Omental fat pad (tissue), 3 donors: ENCODE measurements at regions not wholly inside any gene's neighbourhood (a gene's known extent, or its start where the extent isn't known, plus 50 kb on each side); places are given as distances from the start of the nearest gene placed in this dataset.

ENCODE experiments used
- ATAC-seq: fragments of 150-250 bp; one replicate; pipeline ENCODE4 v1.9.1; 2016; ENCODE audit warnings: mild to moderate bottlenecking, moderate library complexity; ENCODE audit not compliant: low FRiP score
- DNase-seq: peaks from one replicate; pipeline ENCODE4 v3.0.0-alpha.2; 2019; ENCODE audit warnings: low spot score
- TF ChIP-seq, protein P1 (sequence below), 3 donors: fragments of 450-650 bp; IDR thresholded peaks; one replicate each; pipeline ENCODE4 v1.5.1; 2016 to 2017; ENCODE audit warnings: antibody characterized with exemption in 3 of 3, mild to moderate bottlenecking in 3 of 3, moderate library complexity in 2 of 3

DNA sequence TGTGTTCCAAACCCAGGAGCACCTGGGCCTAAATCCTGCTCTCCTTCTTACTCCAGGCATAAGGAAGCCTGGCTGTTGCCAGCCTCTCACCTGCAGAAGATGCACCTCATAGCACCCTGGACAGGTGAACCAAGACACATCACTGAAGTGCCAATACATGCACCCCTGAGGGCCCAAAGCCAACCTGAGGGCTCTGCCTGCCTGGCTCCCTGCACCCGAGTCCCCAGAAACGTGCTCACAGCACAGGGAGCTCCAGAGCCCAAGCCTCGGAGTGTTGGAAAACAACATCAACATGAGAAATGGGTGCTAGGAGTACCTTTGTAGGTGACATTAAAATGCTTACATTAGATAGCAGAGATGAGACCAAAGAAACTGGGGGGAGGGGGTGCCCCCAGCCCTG is 96.3 kb upstream of the RAB6C start:
- no peak for ATAC-seq
- TF ChIP-seq, protein P1, sequence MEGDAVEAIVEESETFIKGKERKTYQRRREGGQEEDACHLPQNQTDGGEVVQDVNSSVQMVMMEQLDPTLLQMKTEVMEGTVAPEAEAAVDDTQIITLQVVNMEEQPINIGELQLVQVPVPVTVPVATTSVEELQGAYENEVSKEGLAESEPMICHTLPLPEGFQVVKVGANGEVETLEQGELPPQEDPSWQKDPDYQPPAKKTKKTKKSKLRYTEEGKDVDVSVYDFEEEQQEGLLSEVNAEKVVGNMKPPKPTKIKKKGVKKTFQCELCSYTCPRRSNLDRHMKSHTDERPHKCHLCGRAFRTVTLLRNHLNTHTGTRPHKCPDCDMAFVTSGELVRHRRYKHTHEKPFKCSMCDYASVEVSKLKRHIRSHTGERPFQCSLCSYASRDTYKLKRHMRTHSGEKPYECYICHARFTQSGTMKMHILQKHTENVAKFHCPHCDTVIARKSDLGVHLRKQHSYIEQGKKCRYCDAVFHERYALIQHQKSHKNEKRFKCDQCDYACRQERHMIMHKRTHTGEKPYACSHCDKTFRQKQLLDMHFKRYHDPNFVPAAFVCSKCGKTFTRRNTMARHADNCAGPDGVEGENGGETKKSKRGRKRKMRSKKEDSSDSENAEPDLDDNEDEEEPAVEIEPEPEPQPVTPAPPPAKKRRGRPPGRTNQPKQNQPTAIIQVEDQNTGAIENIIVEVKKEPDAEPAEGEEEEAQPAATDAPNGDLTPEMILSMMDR (IDR thresholded peaks at IDR 0.05) = no peak
- no peak for DNase-seq

DNA sequence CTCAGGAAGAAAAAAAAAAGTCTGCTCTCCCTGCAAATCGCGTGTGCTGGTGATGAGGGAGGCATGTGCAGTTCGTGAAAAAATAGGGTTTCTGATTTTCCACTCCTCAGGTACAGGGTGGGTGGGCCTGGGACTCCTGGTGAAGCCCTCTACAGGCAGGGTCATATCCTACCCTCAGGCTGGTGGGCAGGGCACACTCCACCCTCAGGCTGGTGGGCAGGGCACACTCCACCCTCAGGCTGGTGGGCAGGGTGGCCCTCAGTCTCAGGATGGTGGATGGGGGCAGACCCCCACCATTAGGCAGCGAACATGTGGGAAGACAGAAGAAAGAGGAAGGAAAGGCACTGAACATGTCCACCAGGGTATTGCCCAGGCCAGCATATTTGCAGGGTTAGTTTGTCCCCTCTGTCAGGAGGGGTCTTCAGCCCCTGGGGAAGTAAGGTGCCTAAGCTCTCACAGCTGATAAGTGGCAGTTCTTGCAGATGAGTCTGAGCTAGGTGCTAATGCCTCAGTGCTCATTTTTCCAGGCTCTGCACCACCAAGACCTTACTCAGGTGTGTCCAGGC is 95.2 kb upstream of the RAB6C start:
- no peak for DNase-seq
- TF ChIP-seq, protein P1 (IDR thresholded peaks at IDR 0.05) = no peak
- ATAC-seq = no peak

DNA sequence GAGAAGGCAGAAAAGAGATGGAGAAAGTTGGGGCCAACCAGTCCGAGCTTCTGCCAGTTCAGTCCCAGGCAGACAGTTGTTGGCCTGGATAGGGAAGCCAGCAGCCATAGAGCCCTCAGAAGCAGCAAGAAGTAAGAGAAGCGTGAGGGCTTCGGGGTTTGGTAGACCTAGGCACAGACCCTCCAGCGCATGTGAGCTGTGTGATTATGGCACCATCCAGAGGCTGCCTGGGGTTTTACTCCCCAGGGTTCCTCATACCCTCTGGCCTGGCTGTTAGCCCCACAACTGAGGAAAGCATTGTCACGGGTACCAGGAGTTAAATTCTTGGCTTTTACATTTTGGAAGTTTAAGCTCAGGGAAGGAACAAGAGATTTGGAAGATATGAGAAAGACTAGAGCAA is 93.7 kb upstream of the RAB6C start:
- no peak for ATAC-seq
- no peak for DNase-seq
- TF ChIP-seq, protein P1 (IDR thresholded peaks at IDR 0.05) = no peak

- DNase-seq = no peak
- TF ChIP-seq, protein P1 (IDR thresholded peaks at IDR 0.05) = no peak
Measured at GRCh38 chr2:129887688-129888266, 91.7 kb upstream of the RAB6C start.

GRCh38 chr2:129888461-129888860 is 91.0 kb upstream of the RAB6C start:
- no peak for DNase-seq
- ATAC-seq = no peak
- TF ChIP-seq, protein P1 (IDR thresholded peaks at IDR 0.05) = no peak

More at GRCh38 chr2:129887688-129888266, 91.7 kb upstream of the RAB6C start:
- no peak for ATAC-seq

DNA sequence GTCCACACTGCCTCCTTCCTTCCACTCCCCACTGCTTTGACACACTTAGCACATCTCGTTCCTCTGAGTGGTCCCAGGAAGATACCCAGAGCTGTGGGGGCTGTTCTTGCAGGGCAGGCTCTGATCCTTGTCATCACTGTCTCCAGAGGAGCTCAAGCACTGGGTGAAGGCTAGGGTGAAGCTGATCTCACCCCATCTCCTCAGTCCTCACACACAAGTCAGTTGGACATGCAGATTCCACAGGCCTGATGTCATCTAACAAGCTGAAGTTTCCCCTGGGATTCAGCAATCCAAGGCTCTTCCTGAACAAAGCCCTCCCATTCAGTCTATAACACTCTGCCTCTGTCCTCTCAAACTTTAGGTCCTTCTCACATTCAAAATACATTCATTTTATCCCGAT is 90.6 kb upstream of the RAB6C start:
- TF ChIP-seq, protein P1 (IDR thresholded peaks at IDR 0.05) = no peak
- ATAC-seq (no peak), DNase-seq (no peak)
